H7 (cell line): ENCODE measurements at regions not wholly inside any gene's neighbourhood (a gene's known extent, or its start where the extent isn't known, plus 50 kb on each side); places are given as distances from the start of the nearest gene placed in this dataset.

Experiments
- DNase-seq: peaks from one replicate; pipeline ENCODE4 v3.0.0; 2012
- H3K27me3 ChIP-seq: 2 replicates; pipeline ENCODE4 v1.6.0; 2011; ENCODE audit warnings: mild to moderate bottlenecking, low read length; ENCODE audit not compliant: control insufficient read depth, insufficient read depth
- H3K36me3 ChIP-seq: replicated peaks from 2 replicates; pipeline ENCODE4 v1.5.1; 2011; ENCODE audit warnings: low read length; ENCODE audit not compliant: control insufficient read depth, insufficient read depth
- H3K4me3 ChIP-seq: 2 replicates; pipeline ENCODE4 v1.5.1; 2011; ENCODE audit warnings: low read depth, mild to moderate bottlenecking, control low read depth, low read length, moderate library complexity; ENCODE audit not compliant: insufficient read depth

- no peak for DNase-seq
- H3K4me3 ChIP-seq = no peak overlapping the region
Measured at GRCh38 chr2:75356865-75357264, 157.5 kb upstream of the TACR1 start.

DNA sequence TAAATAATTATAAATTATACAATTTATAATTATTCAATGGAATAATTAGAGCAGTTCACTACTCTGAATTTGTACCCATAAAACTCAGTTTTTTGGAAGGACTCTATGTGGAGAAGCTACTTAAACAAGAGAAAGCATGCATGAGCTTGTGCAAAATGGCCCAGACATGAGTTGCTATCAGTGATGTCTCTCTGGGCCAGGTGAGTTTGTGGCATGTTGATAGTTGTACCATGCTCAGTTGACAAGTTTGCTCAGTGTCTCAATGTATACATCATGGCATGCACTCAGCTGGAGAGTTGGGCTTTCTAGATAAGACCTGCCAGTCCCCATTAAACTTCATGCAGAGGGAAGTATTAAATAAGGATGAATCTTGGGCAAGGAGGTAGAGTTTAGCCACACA, 153.8 kb upstream of the TACR1 start:
- no peak for DNase-seq
- no peaks in the 10 kb centered on the region for H3K27me3 ChIP-seq
- no peak overlapping the region for H3K4me3 ChIP-seq
- H3K36me3 ChIP-seq = no peaks in the 10 kb centered on the region

More at GRCh38 chr2:75356865-75357264, 157.5 kb upstream of the TACR1 start:
- Histone ChIP-seq H3K27me3 (no peaks in the 10 kb centered on the region), H3K36me3 (no peaks in the 10 kb centered on the region)

GRCh38 chr2:75348307-75348706, 149.0 kb upstream of the TACR1 start:
- DNase-seq = no peak

GRCh38 chr2:75344146-75344545, 144.8 kb upstream of the TACR1 start:
- no peaks in the 10 kb centered on the region for H3K27me3 ChIP-seq
- no peaks in the 10 kb centered on the region for H3K36me3 ChIP-seq
- no peak for DNase-seq
- no peak overlapping the region for H3K4me3 ChIP-seq

More at GRCh38 chr2:75348307-75348706, 149.0 kb upstream of the TACR1 start:
- H3K27me3 ChIP-seq = no peaks in the 10 kb centered on the region
- H3K4me3 ChIP-seq = no peak overlapping the region
- no peaks in the 10 kb centered on the region for H3K36me3 ChIP-seq

DNA sequence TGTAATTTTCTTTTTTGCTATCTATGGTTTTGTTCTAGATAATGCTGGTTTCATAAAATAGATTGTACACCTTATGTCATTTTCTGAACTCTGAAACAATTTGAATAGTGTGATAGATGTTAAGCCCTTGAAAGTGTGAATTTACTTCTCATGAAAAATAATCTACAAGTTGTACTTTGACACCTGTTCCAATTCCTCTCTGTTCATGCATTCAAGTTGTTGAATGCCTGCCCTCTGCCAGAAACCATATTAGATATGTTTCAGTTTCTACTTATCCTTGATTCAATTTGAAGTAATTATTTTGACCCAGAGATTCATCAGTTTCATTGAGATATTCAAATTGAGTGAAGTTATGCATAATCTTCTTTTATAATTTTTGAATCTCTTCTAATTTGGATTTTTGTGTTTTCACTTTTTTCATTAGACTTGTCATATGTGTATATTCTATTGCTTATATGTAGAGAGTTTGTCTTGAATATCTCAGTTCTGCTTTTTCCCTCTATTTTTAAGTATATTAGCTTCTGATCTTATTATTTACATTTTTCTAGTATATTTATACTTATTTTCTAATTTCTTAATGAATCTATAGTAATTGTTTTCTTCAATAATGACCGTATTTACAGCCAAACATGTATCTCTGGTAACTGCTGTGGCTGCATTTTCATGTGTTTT, 143.3 kb upstream of the TACR1 start:
- Histone ChIP-seq H3K4me3 (no peak overlapping the region), H3K36me3 (no peaks in the 10 kb centered on the region), H3K27me3 (no peaks in the 10 kb centered on the region)
- DNase-seq = no peak

- no peaks in the 10 kb centered on the region for H3K36me3 ChIP-seq
- H3K27me3 ChIP-seq = no peaks in the 10 kb centered on the region
- no peak for DNase-seq
- no peak overlapping the region for H3K4me3 ChIP-seq
Measured at GRCh38 chr2:75340560-75340959, 141.2 kb upstream of the TACR1 start.

GRCh38 chr2:75338461-75338860, 139.1 kb upstream of the TACR1 start:
- no peak for DNase-seq

GRCh38 chr2:75337619-75338018, 138.3 kb upstream of the TACR1 start:
- no peak overlapping the region for H3K4me3 ChIP-seq
- DNase-seq = no peak
- no peaks in the 10 kb centered on the region for H3K36me3 ChIP-seq
- H3K27me3 ChIP-seq = no peaks in the 10 kb centered on the region

More at GRCh38 chr2:75338461-75338860, 139.1 kb upstream of the TACR1 start:
- Histone ChIP-seq H3K36me3 (no peaks in the 10 kb centered on the region), H3K27me3 (no peaks in the 10 kb centered on the region), H3K4me3 (no peak overlapping the region)

GRCh38 chr2:75337016-75337415, 137.7 kb upstream of the TACR1 start:
- Histone ChIP-seq H3K36me3 (no peaks in the 10 kb centered on the region), H3K4me3 (no peak overlapping the region), H3K27me3 (no peaks in the 10 kb centered on the region)
- no peak for DNase-seq

DNA sequence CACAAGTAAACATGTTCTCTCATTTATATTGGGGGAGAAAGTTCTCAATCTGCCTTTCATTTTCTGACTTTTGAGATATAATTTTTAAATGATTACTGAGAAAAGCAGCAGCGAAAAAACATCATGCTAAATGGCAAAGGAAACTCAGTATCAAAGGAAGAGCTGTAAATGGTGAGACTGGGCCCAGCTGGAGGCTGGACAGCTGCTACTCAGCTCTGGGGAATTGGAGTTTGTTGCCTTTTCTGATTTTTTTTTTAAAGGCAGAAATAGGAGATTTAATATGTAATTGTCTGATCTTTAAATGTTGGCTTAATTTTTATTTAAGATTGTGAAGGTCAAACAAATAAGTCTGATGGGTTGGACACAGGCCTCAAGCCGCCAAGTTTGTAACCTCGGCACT, 137.1 kb upstream of the TACR1 start:
- Histone ChIP-seq H3K36me3 (no peaks in the 10 kb centered on the region), H3K4me3 (no peak overlapping the region)
- DNase-seq = no peak

GRCh38 chr2:75334076-75334475, 134.8 kb upstream of the TACR1 start:
- Histone ChIP-seq H3K4me3 (no peak overlapping the region), H3K27me3 (no peaks in the 10 kb centered on the region), H3K36me3 (no peaks in the 10 kb centered on the region)
- DNase-seq = no peak

More for the DNA sequence above, 137.1 kb upstream of the TACR1 start:
- H3K27me3 ChIP-seq = no peaks in the 10 kb centered on the region

DNA sequence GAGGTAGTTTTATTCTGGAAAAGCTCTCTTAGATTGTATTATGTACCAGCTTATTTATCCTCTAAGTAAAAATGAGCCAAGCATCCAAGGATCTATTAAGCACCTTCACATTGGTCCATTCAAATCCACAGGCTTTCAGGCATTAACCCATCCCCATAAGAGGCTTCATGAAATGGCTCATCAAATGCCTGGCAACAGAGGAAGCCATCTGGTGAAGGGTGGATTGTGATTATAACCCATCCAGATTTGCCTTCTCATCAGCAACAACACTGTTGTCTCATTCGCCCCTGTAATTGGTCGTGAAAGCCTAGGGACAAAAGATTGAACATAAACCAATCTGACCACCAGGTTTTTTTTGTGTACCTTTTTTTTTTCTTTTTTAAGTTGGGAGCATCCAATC, 134.3 kb upstream of the TACR1 start:
- H3K36me3 ChIP-seq = no peaks in the 10 kb centered on the region
- no peak overlapping the region for H3K4me3 ChIP-seq
- DNase-seq = no peak
- H3K27me3 ChIP-seq = no peaks in the 10 kb centered on the region

DNA sequence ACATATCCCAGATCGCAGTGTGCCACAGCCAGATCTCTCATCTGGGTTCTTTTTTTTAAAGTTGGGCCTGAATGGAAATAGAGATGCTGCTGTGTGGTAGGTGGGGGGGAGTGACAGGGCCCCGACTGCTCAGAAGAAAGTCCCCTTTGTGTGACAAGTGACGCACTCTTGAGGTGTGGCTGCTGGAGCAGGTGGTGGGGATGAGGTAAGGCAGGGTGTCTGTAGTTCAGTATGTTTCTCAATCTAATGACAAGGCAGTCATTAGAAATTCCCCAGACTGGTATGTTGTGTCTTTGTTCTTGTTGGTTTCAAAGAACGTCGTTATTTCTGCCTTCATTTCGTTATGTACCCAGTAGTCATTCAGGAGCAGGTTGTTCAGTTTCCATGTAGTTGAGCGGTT, 128.8 kb upstream of the TACR1 start:
- H3K27me3 ChIP-seq = no peaks in the 10 kb centered on the region
- DNase-seq = no peak
- no peaks in the 10 kb centered on the region for H3K36me3 ChIP-seq
- no peak overlapping the region for H3K4me3 ChIP-seq

- no peak for DNase-seq
- Histone ChIP-seq H3K36me3 (no peaks in the 10 kb centered on the region), H3K4me3 (no peak overlapping the region), H3K27me3 (no peaks in the 10 kb centered on the region)
Measured at GRCh38 chr2:75327334-75327733, 128.0 kb upstream of the TACR1 start.

DNA sequence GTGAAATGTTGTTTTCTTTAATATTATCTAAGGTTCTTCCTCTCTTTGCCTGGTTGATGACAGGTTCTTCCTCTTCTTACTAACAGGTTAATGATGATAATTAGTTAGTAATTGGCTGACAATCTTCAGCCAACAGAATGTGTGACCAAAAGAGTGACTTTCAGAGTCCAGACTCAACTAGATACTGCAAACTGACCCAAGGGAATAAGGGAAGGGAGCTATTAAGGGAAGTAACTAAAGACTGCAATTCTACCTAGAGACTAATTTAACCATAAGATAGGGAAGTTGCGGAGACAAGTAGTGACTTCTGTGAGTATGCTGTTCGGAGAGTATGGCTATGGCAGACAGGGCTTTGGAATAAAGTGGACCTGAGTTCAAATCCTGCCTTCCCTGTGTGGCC, 127.3 kb upstream of the TACR1 start:
- Histone ChIP-seq H3K4me3 (no peak overlapping the region), H3K36me3 (no peaks in the 10 kb centered on the region), H3K27me3 (no peaks in the 10 kb centered on the region)
- DNase-seq = no peak

DNA sequence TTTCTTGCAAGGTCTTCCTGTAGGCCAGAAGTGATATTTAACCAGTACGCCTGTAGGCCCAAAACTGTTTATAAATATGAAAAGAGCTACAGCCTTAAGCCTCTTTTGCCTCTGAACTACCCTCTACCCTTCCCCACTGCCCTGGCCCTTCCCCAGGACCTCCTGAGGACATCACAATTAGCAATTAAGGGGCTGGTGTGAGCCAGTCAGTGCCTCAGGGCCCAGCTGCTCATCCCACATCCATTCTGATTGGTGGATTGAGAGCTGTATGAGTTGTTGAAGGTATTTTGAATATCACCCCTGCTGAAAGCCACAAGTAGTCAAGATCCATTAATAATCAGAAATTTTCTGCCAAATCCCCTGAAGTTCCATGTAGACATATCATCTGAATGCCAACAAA, 126.3 kb upstream of the TACR1 start:
- no peak for DNase-seq
- Histone ChIP-seq H3K4me3 (no peak overlapping the region), H3K27me3 (no peaks in the 10 kb centered on the region), H3K36me3 (no peaks in the 10 kb centered on the region)
